HepG2 (cell line): ENCODE measurements at regions not wholly inside any gene's neighbourhood (a gene's known extent, or its start where the extent isn't known, plus 50 kb on each side); places are given as distances from the start of the nearest gene placed in this dataset.
"Not testable (repeated sequence)": the region's sequence is repeated elsewhere in the genome, so short reads cannot be mapped to it uniquely, and the experiment has no call there.

Experiments
- CTCF ChIP-seq: sonication (generic); formaldehyde crosslinking; IDR thresholded peaks from 2 replicates; pipeline ENCODE4 v1.5.0; 2020; ENCODE audit warnings: mild to moderate bottlenecking, missing genetic modification reagents, moderate library complexity
- MEIS1 ChIP-seq: sonication (generic); formaldehyde crosslinking; IDR thresholded peaks from 2 replicates; pipeline ENCODE4 v1.9.0; 2021; ENCODE audit warnings: mild to moderate bottlenecking, missing genetic modification reagents, moderate library complexity, borderline replicate concordance
- TAF1 ChIP-seq: sonication (generic); formaldehyde crosslinking; IDR thresholded peaks from 2 replicates; pipeline ENCODE4 v1.4.0; 2020; ENCODE audit warnings: missing genetic modification reagents
- TRIM24 ChIP-seq: sonication (generic); formaldehyde crosslinking; IDR thresholded peaks from 2 replicates; pipeline ENCODE4 v1.8.0; 2022; ENCODE audit warnings: mild to moderate bottlenecking, missing genetic modification reagents
- YY1 ChIP-seq: IDR thresholded peaks from 2 replicates; pipeline ENCODE4 v1.6.1; 2011; ENCODE audit warnings: low read length, low read depth, moderate library complexity, mild to moderate bottlenecking; ENCODE audit not compliant: insufficient read depth, insufficient replicate concordance
- ZNF10 ChIP-seq: sonication (generic); formaldehyde crosslinking; IDR thresholded peaks from 2 replicates; pipeline ENCODE4 v1.4.0; 2020; ENCODE audit warnings: mild to moderate bottlenecking, low read depth, missing genetic modification reagents, borderline replicate concordance

- TF ChIP-seq TRIM24 (CRISPR knock-in tag); MEIS1 (CRISPR knock-in tag); CTCF (CRISPR knock-in tag); YY1; TAF1 (CRISPR knock-in tag); ZNF10 (CRISPR knock-in tag): not testable (repeated sequence)
Observed at GRCh38 chr7:6903792-6904191, 77.7 kb upstream of the CCZ1B start.
